ENCODE measurements at regions not wholly inside any gene's neighbourhood (a gene's known extent, or its start where the extent isn't known, plus 50 kb on each side); places are given as distances from the start of the nearest gene placed in this dataset.

DNA sequence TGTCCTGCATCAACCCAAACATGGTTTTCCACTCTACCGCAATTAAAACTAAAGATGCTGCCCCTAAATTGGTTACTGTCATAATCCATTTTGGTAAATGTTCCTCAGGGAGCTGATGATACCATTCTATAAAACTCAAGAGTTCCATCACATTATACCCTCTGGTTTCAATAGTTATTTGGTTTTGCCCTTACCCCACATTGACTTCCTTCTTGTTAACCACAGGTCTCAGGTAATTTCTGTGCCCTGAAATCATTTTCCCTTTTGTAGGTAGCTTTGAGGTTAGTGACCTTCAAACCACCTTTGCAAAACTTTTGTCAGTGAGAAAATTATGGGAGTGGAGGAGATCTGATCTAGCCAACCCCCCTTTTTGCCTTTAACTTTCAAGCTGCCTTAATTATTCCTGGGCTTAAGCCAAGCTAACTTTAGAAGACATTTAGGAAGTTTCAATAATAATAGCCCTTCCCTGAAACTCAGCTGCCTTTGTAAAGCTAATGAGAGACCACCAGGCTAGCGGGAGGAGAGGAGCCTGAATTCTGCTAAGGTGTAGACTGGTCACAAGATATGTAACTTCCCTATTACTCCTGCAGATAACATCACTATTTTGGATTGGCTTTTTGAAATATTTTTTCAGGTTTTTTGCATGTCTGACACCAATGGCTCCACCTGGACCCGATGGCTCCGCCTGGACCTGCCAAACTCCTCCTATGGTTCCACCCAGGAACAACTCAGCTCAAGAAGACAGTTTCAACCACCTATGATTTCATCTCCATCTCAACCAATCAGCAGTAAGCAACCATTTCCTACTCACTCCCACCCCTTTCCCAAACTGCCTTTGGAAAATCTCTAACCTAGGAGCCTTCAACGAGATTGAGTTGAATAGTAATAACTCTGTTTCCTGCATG is 224.9 kb downstream of the HS3ST3B1 start:
- DNase-seq: no peak

DNA sequence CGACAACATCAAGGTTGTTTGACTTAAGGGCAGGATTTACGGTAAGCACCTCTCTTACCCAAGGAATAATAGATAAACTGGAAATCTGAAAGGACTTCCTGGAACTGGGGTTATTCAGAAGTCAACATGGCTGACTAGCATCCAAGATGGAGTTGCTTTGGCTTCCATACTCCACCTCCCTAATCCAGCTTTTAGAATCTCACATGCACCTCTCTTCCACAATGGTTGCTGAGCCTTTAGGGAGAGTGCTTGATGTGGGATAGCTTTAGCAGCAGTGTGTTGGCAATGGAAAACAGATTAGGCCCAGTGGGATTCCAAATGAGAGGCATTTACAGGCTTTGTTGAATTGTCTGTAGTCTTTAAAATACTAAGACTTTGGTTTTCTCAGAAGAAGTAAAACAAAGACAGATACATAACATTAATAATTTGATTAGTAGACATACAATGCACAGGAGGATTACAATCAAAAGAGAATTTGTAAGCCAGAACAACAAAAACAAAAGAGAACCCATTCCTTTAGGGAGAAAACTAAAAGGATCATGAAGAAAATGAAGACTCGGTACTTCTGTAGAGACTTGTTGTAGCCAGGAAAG is 222.0 kb downstream of the HS3ST3B1 start:
- no peak for DNase-seq

DNA sequence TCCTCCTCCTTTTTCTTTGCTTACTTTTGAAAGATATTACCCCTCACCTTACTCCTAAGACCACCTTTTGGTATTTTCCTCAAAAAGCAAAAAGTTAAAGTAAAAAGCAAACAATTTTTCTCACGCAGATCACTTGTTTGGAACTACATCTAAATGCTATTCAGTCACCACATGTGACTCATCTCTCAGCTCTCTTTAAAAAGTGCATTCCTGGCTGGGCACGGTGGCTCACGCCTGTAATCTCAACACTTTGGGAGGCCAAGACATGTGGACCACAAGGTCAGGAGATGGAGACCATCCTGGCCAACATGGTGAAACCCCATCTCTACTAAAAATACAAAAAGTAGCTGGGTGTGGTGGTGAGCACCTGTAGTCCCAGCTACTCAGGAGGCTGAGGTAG is 218.0 kb downstream of the HS3ST3B1 start:
- peak; percentile 35 for DNase-seq

DNA sequence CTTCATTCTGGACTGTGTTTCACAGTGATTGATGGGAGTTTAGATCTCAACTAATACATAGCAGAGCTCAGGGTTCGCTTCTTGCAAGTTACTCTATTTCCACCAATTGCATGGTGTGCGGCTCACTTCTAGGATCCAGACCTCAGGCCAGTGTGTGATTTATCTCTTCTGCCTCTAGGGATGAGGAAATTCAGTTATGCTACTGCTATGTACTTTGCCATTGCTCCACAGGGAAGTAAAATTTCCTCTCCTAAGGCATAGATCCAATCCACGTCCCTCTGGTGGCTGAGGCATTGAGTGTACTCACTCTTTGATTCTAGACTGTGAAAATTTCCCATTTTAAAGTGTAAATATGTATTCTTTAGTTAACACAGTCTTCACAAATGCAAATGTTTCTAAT is 214.1 kb downstream of the HS3ST3B1 start:
- peak; percentile 27 for DNase-seq

DNA sequence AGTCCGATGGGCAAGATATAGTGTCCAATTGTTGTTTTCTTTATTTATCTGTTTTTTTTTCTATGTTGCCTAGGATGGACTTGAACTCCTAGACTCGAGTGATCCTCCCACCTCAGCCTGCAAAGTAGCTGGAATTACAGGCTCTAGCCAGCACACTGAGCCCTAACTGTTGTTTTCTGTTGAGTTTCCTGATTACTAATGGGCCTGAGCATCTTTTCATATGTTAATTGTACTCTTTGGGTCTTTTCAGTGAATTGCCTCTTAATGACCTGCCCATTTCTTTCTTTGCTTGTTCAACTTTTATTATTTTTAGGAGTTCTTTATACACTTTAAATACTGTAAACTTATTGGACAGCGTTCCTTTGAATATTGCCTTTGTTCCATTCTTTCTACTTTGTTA is 213.0 kb downstream of the HS3ST3B1 start:
- no peak for DNase-seq

DNA sequence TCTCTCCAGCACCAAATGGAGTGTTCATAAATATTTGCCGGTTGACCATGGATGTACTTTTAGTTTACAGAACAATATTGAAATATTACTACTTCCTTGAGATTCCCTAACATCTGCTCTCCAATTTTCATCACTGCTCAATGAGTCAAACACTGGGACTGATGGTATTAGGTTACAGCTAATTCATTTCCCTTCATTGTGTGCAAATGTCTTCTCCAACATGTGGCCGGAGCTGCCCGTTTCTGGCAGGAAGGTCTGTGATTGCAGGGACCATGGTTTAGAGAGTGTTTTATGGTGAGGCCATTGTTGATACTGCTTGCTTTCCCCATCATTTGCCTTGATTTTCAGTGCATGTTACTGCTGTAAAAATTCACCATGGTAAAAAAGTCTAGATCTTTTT is 209.3 kb downstream of the HS3ST3B1 start:
- peak; percentile 33 for DNase-seq

DNA sequence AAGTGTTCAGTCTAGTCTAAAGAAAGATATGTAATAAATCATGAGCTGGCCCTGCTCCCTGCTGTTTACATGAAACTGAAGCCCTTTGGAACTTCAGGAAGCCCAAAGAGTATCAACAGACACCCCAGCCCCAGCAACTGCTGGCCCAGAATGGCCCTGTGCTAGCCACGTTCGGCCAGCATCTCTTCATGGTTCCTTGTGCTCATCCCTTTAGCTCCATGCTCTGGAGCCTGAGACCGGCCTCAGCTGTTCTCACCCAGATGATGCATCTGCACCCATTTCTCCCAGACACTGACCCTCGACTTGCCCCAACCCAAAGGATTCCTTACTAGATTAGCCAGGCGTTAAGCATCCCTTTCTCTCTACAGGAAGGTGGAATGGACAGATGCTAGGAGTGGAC is 207.3 kb downstream of the HS3ST3B1 start:
- no peak for DNase-seq

DNA sequence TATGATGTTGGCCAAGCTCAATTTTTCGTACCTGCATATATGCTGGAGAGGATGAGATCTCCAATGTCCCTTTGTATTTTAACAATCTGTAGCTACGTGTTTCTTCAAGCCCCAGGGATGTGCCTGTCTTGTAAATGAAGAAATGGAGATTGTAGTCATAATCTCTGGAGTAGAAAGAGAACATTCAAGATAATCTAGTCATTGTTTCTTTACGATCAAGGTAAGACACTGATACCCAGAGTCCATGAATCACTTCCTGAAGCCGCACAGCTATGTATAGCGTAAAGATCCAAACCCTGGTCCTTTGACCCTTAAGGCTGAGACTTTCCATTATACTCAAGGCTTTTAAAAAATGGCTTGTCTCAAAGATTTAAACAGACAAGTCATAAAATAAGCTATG is 205.5 kb downstream of the HS3ST3B1 start:
- DNase-seq: no peak

DNA sequence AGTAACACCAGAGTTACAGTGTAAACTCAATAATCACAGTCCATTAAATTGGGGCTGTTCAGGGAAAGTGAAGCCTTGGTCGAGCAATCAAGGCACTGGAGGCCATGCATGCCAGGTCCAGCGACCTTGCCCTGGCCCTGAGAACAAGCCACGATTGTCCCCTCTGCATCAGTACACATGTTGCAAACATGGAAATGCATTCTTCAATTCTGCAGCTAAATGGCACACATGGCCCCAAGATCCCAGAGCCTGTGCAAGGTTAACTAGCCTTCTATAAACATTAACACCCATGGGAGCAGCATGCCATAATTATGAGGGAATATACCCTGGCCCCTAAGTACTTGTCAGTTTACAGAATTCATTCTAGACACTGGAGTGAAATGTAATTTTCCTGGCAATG is 204.7 kb downstream of the HS3ST3B1 start:
- no peak for DNase-seq

DNA sequence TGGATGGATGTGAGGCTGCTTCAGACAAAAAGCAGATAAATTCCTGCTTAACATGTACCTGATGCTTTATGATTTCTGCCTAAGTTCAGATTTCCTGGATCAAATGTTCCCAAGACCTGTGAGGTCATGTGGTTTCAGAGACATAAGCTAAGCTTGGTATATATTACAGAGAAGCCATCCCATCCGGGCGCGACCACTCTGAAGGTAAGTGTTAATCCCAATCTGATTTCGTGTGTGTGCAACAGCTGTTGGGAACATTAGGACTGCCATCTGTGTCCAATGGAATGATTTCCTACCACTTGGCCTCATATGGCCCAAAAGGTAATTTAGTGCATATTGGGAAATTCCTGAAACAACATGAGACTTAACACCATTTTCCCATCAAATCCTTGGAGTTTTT is 199.1 kb downstream of the HS3ST3B1 start:
- no peak for DNase-seq

DNA sequence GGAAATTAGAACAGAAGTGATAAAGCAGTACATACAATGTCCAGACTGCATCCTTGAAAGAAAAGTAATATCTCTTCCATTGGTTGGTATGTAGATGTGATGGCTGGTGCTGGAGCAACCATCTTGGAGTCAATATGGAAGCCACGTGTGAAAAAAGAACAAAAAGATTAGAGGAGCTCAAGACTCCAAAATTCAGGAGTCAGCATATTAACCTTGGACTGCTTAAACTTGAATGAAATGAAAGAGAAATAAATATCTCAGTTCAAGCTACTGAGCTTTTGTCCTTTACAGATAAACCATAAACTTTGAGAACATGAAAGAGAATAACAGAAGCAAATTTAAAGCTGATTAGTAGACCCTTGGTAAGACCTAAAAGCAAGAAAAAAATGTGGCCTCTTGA is 197.9 kb downstream of the HS3ST3B1 start:
- no peak for DNase-seq

DNA sequence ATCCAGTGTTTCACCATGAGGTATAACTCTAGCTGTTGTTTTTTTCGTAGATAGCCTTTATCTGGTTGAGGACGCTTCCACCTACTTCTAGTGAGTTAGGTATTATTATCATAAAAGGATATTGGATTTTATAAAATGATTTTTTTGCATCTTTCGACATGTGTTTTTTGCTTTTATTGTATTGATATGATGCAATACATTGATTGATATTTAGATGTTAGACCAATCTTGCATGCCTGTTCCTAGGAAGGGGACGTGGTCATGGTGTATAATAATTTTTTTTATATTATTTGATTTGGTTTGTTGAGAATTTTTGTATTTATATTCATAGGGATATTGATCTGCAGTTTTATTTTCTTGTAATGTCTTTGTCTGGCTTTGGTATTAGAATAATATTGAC is 193.3 kb downstream of the HS3ST3B1 start:
- no peak for DNase-seq

DNA sequence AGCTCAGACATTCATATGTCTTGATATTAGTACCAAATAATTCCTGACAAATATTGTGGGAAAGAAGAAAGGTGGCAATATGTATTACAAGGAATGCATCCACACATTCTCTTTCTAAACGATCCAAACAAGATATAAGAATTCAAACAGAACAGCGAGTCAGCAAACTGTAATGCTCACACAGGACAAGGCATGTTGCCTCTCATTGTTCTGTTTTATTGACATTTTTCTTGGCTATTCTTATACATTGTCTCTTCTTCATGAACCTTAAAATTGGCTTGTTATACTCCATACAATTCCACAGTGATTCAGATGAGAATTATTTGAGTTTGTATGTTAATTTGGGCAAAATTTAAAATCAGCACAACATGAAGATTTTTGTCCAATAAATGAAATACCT is 189.1 kb downstream of the HS3ST3B1 start:
- DNase-seq: no peak

DNA sequence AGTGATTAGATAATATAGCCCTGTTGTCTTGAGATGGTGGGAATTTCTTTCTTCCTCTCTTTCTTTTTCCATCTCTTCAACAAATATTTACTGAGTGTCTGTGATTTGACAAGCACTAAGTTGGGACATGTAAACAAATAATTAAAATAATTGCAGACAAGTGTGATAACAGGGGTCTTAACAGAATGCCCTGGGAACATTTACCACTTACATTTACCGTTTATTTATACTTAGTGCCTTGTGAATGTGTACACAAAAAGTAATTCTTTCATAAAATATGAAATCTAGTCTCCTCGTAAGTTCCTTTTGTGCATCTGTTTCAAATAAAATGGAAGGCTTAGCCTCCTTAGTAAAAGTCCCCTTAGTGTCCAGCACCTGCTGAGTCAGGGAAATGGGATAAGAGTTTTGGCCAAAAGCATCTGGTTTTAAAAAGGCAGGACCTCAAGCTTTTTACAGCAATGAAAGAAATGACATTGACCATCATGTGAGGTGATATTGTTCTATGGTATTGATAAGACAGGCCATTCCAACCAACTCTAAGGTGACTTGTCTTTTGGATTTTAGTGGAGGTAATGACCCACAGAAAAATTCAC is 188.2 kb downstream of the HS3ST3B1 start:
- no peak for DNase-seq

DNA sequence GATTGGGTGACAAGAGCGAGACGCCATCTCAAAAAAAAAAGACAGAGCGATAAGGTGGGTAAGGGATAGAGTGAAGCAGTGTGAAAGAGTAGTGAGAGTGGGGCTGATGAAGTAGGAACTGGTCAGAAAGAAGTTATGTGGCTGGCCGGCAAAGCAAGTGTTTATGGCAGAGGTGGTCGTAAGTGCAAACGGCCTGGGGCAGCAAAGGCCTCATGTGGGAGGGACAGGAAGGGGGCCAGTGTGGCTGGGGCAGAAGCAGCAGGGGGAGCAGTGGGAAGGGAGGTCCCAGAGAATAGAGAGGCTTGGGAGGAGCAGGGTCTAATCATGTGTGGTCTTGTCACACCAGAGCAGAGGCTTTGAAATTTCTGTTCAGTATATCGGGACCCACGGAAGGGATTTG is 186.2 kb downstream of the HS3ST3B1 start:
- DNase-seq: no peak

DNA sequence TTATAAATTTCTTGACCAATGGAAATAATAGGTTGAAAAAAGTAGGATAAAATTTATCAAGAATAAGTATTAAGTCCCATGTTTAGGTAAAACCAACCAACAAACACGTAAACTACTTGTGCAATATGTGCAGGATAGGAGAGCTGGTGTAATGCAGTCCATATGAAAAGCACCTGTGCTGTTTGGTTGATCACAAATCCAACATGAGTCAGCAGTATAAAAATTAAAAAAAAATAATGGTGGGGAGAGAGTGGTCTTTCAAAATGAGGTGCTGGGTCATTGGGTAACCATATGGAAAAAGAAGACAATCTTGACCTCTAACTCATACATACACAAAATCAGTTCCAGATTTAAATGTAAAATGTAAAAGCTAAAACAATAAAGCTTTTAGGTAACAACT is 181.8 kb downstream of the HS3ST3B1 start:
- no peak for DNase-seq

DNA sequence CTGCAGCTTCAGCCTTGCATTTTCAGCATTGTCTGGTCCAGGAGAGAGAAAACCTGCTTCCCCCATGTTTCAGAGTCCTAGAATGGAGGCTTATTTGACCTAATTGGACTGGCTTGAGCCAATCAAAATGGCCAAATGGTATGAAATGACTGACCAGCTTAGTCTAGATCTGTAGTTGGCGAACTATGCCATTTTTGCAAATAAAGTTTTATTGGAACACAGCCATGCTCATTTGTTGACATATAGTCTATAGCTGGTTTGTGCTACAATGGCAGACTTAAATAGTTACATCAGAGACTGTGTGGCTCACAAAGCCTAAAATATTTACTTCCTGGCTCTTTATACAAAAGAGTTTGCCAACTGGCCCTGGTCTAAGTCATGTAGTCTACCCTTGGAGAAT is 180.8 kb downstream of the HS3ST3B1 start:
- no peak for DNase-seq

DNA sequence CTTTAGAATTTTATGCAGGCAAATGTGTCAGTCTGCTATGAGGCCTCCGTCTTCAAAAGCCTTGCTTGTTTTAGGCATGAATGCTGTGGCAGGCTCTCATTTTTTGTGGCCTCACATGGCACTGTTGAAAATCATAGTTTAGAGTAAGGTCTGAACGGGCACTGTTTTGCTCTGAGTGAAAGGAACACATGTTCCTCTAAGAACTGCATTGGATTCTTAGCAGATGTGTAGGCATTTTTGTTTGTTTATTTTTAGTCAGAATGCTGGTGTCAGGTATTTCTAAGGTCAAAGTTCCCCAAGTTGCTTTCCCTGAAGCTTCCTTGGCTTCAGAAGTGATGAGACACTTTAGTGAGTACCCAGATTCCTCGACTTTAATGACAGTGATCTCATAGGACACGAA is 173.7 kb downstream of the HS3ST3B1 start:
- no peak for DNase-seq

DNA sequence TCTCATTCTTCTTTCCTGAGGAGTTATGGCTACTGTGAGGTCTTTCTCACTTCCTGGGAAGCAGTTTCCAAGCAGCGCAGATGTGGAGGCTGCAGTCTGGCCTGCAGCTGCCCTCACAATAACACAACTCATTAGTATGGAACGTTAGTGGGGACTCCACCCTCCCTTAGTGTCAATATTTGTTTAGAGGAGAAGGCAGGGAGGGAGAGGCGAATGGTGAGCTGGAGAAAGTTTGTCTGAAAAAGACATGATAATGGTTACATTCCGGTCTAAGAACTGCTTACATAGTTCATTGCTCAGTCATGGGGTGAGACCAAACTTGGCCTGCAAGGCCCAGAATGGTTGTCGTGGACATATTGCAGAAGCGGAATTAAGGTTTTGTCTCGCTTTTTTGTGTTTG is 170.2 kb downstream of the HS3ST3B1 start:
- peak; percentile 52 for DNase-seq

DNA sequence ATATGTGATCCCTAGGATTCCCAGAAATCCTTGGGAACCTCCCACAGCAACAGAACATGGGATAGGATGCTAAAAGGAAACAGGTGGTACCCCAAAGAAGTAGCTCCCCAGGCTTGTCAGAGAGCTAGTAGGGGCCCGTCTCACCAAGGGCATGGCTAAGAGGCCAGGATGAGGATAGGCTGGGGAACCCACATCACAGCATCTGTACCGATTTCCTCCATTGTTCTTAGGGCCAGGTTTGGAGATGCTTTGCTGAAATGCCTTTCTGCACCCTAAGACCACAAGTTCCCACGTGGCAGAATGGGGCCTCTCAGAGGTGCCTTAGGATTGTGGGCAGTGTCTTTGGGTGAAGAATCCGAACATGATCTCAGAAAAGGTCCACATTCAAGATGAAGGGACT is 169.5 kb downstream of the HS3ST3B1 start:
- DNase-seq: no peak

DNA sequence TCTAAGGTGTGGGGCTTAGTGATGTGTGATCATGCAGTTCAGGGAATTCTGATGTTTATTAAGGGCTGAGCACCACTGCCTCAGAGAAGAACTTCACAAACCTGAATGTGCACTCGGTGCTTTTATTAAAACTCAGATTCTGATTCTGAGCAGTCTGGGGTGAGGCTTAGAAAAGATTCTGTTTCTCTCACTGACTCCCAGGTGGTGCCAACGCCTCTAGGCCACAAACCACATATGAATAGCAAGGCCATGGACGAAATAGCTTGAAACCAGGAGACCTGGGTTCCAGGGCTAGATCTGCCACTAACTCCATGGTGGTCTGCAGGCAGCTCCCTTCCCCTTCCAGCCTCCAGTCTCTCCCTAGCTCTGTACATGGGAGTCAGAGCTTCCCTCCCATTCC is 169.1 kb downstream of the HS3ST3B1 start:
- no peak for DNase-seq

DNA sequence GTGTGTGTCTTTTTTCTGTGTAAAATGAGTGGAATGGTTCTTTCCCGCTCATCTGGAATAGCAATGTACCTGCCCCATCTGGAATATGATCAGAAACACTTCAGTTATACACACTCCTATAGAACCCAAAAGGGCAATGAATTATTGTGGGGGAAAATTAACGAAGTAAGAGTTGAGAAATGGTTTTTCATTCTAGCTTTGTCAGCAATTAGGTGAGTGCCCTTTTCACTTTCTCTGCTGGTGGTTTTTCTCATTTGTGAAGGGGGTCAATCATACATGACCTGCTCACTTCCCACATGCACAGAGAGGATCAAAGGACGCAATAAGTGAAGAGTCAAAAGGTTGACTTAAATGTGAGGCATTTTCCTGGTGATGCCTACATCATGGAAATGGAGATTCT is 168.0 kb downstream of the HS3ST3B1 start:
- no peak for DNase-seq

DNA sequence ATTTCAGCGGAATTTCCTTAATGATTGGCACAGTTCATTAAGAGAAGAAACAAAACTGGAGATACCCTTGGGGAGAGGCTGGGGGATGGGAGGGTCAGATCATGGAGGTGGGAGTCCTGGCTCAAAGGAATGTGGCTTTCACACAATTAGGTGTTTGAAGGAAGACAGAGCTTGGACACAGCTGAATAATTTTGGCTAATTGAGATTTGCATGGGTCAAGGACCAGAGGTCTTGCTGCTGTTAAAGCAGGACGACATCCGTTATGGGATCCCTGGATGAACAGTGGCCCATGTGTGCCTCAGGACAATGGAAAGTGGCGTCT is 160.3 kb downstream of the HS3ST3B1 start:
- DNase-seq: no peak

DNA sequence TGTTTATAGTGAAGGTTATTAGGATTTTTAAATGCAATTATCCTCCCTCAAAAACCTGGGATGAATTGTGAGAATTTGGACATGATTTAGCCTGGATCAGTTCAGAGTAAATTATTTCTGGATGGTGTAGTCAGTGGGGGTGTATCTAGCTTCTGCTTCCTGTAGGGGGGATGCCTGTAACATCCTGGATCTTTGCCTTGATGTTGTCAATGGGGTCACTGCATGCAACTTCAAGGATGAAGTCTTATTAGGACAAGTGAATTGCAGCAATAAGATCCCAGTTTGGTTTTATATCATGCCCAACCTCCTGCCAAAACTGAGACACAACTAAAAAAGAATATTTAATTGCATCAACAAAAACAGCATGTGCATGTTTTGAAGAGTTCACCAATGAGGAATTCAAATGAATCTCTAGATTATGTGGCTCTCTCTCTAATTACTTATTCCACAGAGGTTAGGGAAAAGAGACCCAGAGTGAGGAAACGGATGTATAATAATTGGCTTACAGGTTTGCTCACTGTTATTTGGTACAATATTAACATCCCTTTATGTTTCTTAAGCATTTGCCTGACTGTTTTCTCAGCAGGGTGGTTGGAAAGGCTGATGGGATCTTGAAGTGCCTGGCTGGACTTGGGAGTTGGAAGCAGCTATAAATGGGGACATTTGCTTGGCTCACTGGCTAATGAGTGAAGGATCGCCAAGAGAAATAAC is 159.8 kb downstream of the HS3ST3B1 start:
- no peak for DNase-seq
